Liver (tissue), 8 donors: ENCODE measurements at regions not wholly inside any gene's neighbourhood (a gene's known extent, or its start where the extent isn't known, plus 50 kb on each side); places are given as distances from the start of the nearest gene placed in this dataset.

Source experiments
- DNase-seq: peaks from one replicate; pipeline ENCODE4 v3.0.0-alpha.2; 2017; ENCODE audit warnings: low spot score
- H3K27ac ChIP-seq, 2 donors: one replicate each; pipeline ENCODE4 v1.7.0; 2013; ENCODE audit warnings: inconsistent platforms in 2 of 2, low read length in 2 of 2, control low read depth in 1 of 2, low read depth in 1 of 2, mild to moderate bottlenecking in 1 of 2
- H3K27me3 ChIP-seq, 4 donors: one replicate each; pipeline versions ENCODE4 v1.6.1 to v1.7.0; 2013; ENCODE audit warnings: low read length in 3 of 4, inconsistent platforms in 1 of 4, mild to moderate bottlenecking in 1 of 4, moderate library complexity in 1 of 4; ENCODE audit not compliant: control insufficient read depth in 4 of 4, insufficient read depth in 4 of 4
- H3K36me3 ChIP-seq, 4 donors: one replicate each; pipeline versions ENCODE4 v1.6.1 to v1.7.0; 2013; ENCODE audit warnings: low read length in 3 of 4, mild to moderate bottlenecking in 3 of 4, low read depth in 1 of 4, moderate library complexity in 1 of 4; ENCODE audit not compliant: control insufficient read depth in 4 of 4, insufficient read depth in 3 of 4
- H3K4me1 ChIP-seq, 4 donors: one replicate each; pipeline versions ENCODE4 v1.6.1 to v1.7.0; 2013; ENCODE audit warnings: low read length in 3 of 4, mild to moderate bottlenecking in 3 of 4, moderate library complexity in 1 of 4; ENCODE audit not compliant: control insufficient read depth in 4 of 4, insufficient read depth in 4 of 4
- H3K4me3 ChIP-seq, 3 donors: one replicate each; pipeline versions ENCODE4 v1.6.1 to v1.7.0; 2013; ENCODE audit warnings: low read length in 3 of 3, control low read depth in 1 of 3, low read depth in 1 of 3, mild to moderate bottlenecking in 1 of 3
- H3K9ac ChIP-seq, 2 donors: one replicate each; pipeline ENCODE4 v1.7.0; 2013; ENCODE audit warnings: low read length in 2 of 2, mild to moderate bottlenecking in 2 of 2, moderate library complexity in 2 of 2, control low read depth in 1 of 2, low read depth in 1 of 2
- H3K9me3 ChIP-seq, 4 donors: one replicate each; pipeline versions ENCODE4 v1.6.1 to v1.7.0; 2013; ENCODE audit warnings: low read length in 3 of 4; ENCODE audit not compliant: control insufficient read depth in 4 of 4
- ATF3 ChIP-seq: IDR thresholded peaks from 2 replicates; pipeline ENCODE4 v1.6.1; 2016; ENCODE audit warnings: antibody characterized with exemption
- CTCF ChIP-seq: fragments of 150-350 bp; IDR thresholded peaks from 2 replicates; pipeline ENCODE4 v1.5.1; 2017; ENCODE audit warnings: improper control_type of control experiment, low read depth, low read length; ENCODE audit not compliant: missing input control
- EGR1 ChIP-seq, 2 donors: IDR thresholded peaks; 2 replicates each; pipeline ENCODE4 v1.6.1; 2016 to 2018; ENCODE audit warnings: antibody characterized with exemption in 2 of 2, low read depth in 2 of 2
- FOXA2 ChIP-seq: IDR thresholded peaks from 2 replicates; pipeline ENCODE4 v1.6.1; 2016; ENCODE audit warnings: antibody characterized with exemption
- GABPA ChIP-seq, 2 donors: IDR thresholded peaks in 1 of 2; conservative IDR thresholded peaks in 1 of 2; 2 replicates each; pipeline ENCODE4 v1.6.1; 2016; ENCODE audit warnings: antibody characterized with exemption in 2 of 2, mild to moderate bottlenecking in 1 of 2, moderate library complexity in 1 of 2
- HNF4A ChIP-seq, 2 donors: conservative IDR thresholded peaks; 2 replicates each; pipeline ENCODE4 v1.6.1; 2016; ENCODE audit warnings: antibody characterized with exemption in 2 of 2, mild to moderate bottlenecking in 2 of 2
- HNF4G ChIP-seq: IDR thresholded peaks from 2 replicates; pipeline ENCODE4 v1.6.1; 2016; ENCODE audit warnings: antibody characterized with exemption
- JUND ChIP-seq, 2 donors: IDR thresholded peaks; 2 replicates each; pipeline ENCODE4 v1.6.1; 2016; ENCODE audit warnings: antibody characterized with exemption in 2 of 2
- NR2F2 ChIP-seq: IDR thresholded peaks from 2 replicates; pipeline ENCODE4 v1.6.1; 2016; ENCODE audit warnings: antibody characterized with exemption
- RAD21 ChIP-seq, 2 donors: IDR thresholded peaks; 2 replicates each; pipeline ENCODE4 v1.6.1; 2016; ENCODE audit warnings: antibody characterized with exemption in 2 of 2, mild to moderate bottlenecking in 2 of 2
- REST ChIP-seq: IDR thresholded peaks from 2 replicates; pipeline ENCODE4 v1.6.1; 2016; ENCODE audit warnings: antibody characterized with exemption, mild to moderate bottlenecking
- RXRA ChIP-seq, 2 donors: IDR thresholded peaks; 2 replicates each; pipeline ENCODE4 v1.6.1; 2017 to 2018; ENCODE audit warnings: antibody characterized with exemption in 2 of 2, mild to moderate bottlenecking in 1 of 2
- SP1 ChIP-seq: IDR thresholded peaks from 2 replicates; pipeline ENCODE4 v1.6.1; 2018; ENCODE audit warnings: antibody characterized with exemption, mild to moderate bottlenecking
- TAF1 ChIP-seq: conservative IDR thresholded peaks from 2 replicates; pipeline ENCODE4 v1.6.1; 2016; ENCODE audit warnings: antibody characterized with exemption, mild to moderate bottlenecking
- YY1 ChIP-seq: IDR thresholded peaks from 2 replicates; pipeline ENCODE4 v1.6.1; 2016; ENCODE audit warnings: antibody characterized with exemption, mild to moderate bottlenecking
- ZBTB33 ChIP-seq: IDR thresholded peaks from 2 replicates; pipeline ENCODE4 v1.6.1; 2016; ENCODE audit warnings: antibody characterized with exemption
- WGBS: extraction: QIAGEN DNeasy Blood & Tissue Kit; methylation state at CpG from one replicate; pipeline ENCODE4 v1.1.7; 2013; 5-methylcytosine and 5-hydroxymethylcytosine counted together
- TF ChIP-seq, protein P1 (sequence below): IDR thresholded peaks from 2 replicates; pipeline ENCODE4 v1.6.1; 2016; ENCODE audit warnings: antibody characterized with exemption
- donor health status: healthy.
- donor health status: healthy.
- donor health status: healthy.
- donor health status: healthy.
- donor health status: healthy.

- Histone ChIP-seq H3K9me3 (peaks cover 0 to 5% (median 1%) of the 10 kb centered on the region in 4 donors), H3K4me3 (no peak overlapping the region), H3K27me3 (peaks cover 0 to 8% (median 0%) of the 10 kb centered on the region in 4 donors), H3K4me1 (no peaks in the 10 kb centered on the region), H3K27ac (no peak overlapping the region), H3K9ac (no peak overlapping the region), H3K36me3 (no peaks in the 10 kb centered on the region)
- no peak for DNase-seq
- TF ChIP-seq TAF1 = no peak
- no peak for TF ChIP-seq RAD21 (IDR thresholded peaks at IDR 0.05)
- TF ChIP-seq, protein P1, sequence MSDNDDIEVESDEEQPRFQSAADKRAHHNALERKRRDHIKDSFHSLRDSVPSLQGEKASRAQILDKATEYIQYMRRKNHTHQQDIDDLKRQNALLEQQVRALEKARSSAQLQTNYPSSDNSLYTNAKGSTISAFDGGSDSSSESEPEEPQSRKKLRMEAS = no peak
- no peak for TF ChIP-seq JUND (IDR thresholded peaks at IDR 0.05)
- no peak for TF ChIP-seq REST
- no peak for TF ChIP-seq EGR1 (IDR thresholded peaks at IDR 0.05; ENCODE audit: low read depth in 2 of 2)
- no peak for TF ChIP-seq SP1
- TF ChIP-seq RXRA (IDR thresholded peaks at IDR 0.05) = no peak
- TF ChIP-seq GABPA (IDR thresholded peaks at IDR 0.05 in 1 of 2, conservative IDR thresholded peaks at IDR 0.05 in 1 of 2) = no peak
- TF ChIP-seq YY1 = no peak
- no peak for TF ChIP-seq ZBTB33
- TF ChIP-seq ATF3 = no peak
- no peak for TF ChIP-seq NR2F2
- no peak for TF ChIP-seq CTCF
These were observed 161.1 kb upstream of the API5 start for GRCh38 chr11:43150697-43151096.

GRCh38 chr11:43164831-43165230 lies 147.0 kb upstream of the API5 start:
- H3K27me3 ChIP-seq = no peaks in the 10 kb centered on the region
- 39% methylated on average over 2 of the region's 2 CpGs for WGBS
- no peak for DNase-seq
- TF ChIP-seq JUND (IDR thresholded peaks at IDR 0.05) (no peak), CTCF (no peak), ATF3 (no peak), FOXA2 (no peak), HNF4A (conservative IDR thresholded peaks at IDR 0.05) (no peak), RXRA (IDR thresholded peaks at IDR 0.05) (no peak), SP1 (no peak), GABPA (IDR thresholded peaks at IDR 0.05 in 1 of 2, conservative IDR thresholded peaks at IDR 0.05 in 1 of 2) (no peak), ZBTB33 (no peak), TAF1 (no peak), NR2F2 (no peak), HNF4G (no peak), YY1 (no peak), RAD21 (IDR thresholded peaks at IDR 0.05) (no peak), EGR1 (IDR thresholded peaks at IDR 0.05; ENCODE audit: low read depth in 2 of 2) (no peak)
- TF ChIP-seq, protein P1 = no peak

More at GRCh38 chr11:43164831-43165230, 147.0 kb upstream of the API5 start:
- H3K4me3 ChIP-seq = no peak overlapping the region
- no peaks in the 10 kb centered on the region for H3K36me3 ChIP-seq
- H3K27ac ChIP-seq = no peak overlapping the region
- H3K4me1 ChIP-seq = no peaks in the 10 kb centered on the region
- H3K9me3 ChIP-seq = peaks cover 0 to 5% (median under 1%) of the 10 kb centered on the region in 4 donors
- no peak overlapping the region for H3K9ac ChIP-seq
